H1 (cell line): ENCODE measurements at regions not wholly inside any gene's neighbourhood (a gene's known extent, or its start where the extent isn't known, plus 50 kb on each side); places are given as distances from the start of the nearest gene placed in this dataset.

Source experiments
- ATF3 ChIP-seq: IDR thresholded peaks from 2 replicates; pipeline ENCODE4 v1.6.1; 2011; ENCODE audit warnings: low read depth, mild to moderate bottlenecking, low read length; ENCODE audit not compliant: insufficient read depth
- CTCF ChIP-seq, 3 experiments: IDR thresholded peaks; 1 replicate in 2 of 3; 2 replicates in 1 of 3; pipeline versions ENCODE4 v1.5.1 to v1.6.1; 2011; ENCODE audit warnings: low read length in 3 of 3, mild to moderate bottlenecking in 3 of 3, inconsistent platforms in 2 of 3, low read depth in 1 of 3, moderate library complexity in 1 of 3; ENCODE audit not compliant: insufficient read depth in 1 of 3; ENCODE audit errors: control extremely low read depth in 1 of 3
- EP300 ChIP-seq, 2 experiments: IDR thresholded peaks; 1 replicate in 1 of 2; 2 replicates in 1 of 2; pipeline ENCODE4 v1.6.1; 2011 to 2012; ENCODE audit warnings: low read depth in 2 of 2, low read length in 2 of 2, mild to moderate bottlenecking in 2 of 2, borderline replicate concordance in 1 of 2, inconsistent platforms in 1 of 2, moderate library complexity in 1 of 2
- HDAC2 ChIP-seq, 2 experiments: fragments of 300-600 bp in 1 of 2; sonication (generic) in 1 of 2; IDR thresholded peaks; 2 replicates each; pipeline ENCODE4 v1.6.1; 2011 to 2012; ENCODE audit warnings: low read depth in 2 of 2, low read length in 2 of 2, mild to moderate bottlenecking in 2 of 2, moderate library complexity in 2 of 2, borderline replicate concordance in 1 of 2, inconsistent platforms in 1 of 2
- HDAC6 ChIP-seq: IDR thresholded peaks from one replicate; pipeline ENCODE4 v1.7.1; 2012; ENCODE audit warnings: low read depth, mild to moderate bottlenecking, inconsistent platforms, low read length, moderate library complexity

GRCh38 chr13:57813651-57814050, 182.1 kb downstream of the PCDH17 start (continued):
- TF ChIP-seq HDAC6 = no peak
- TF ChIP-seq EP300 (IDR thresholded peaks at IDR 0.05; ENCODE audit: borderline replicate concordance in 1 of 2, low read depth in 2 of 2, low read length in 2 of 2) = no peak
- TF ChIP-seq HDAC2 (IDR thresholded peaks at IDR 0.05; ENCODE audit: borderline replicate concordance in 1 of 2, low read depth in 2 of 2, low read length in 2 of 2) = no peak
- no peak for TF ChIP-seq ATF3
- no peak for TF ChIP-seq CTCF (IDR thresholded peaks at IDR 0.05; ENCODE audit: control extremely low read depth in 1 of 3, insufficient read depth in 1 of 3, low read depth in 1 of 3, low read length in 3 of 3)
